Body of pancreas (tissue), 4 donors: ENCODE measurements at regions not wholly inside any gene's neighbourhood (a gene's known extent, or its start where the extent isn't known, plus 50 kb on each side); places are given as distances from the start of the nearest gene placed in this dataset.

Experiments
- CTCF ChIP-seq, 7 experiments: fragments of 450-650 bp in 4 of 7; fragments of 200-600 bp in 3 of 7; sonication (generic) in 3 of 7; IDR thresholded peaks; one replicate each; pipeline ENCODE4 v1.5.1; 2016 to 2019; ENCODE audit warnings: antibody characterized with exemption in 7 of 7
- POLR2A ChIP-seq, 3 donors: fragments of 450-650 bp; IDR thresholded peaks; one replicate each; pipeline ENCODE4 v1.6.1; 2016; ENCODE audit warnings: antibody characterized with exemption in 3 of 3, mild to moderate bottlenecking in 2 of 3

- no peak for TF ChIP-seq CTCF (IDR thresholded peaks at IDR 0.05)
- no peak for TF ChIP-seq POLR2A (IDR thresholded peaks at IDR 0.05)
Observed at GRCh38 chr5:68066277-68066955, 149.1 kb upstream of the PIK3R1 start.
